ELF-1 (cell line): ENCODE measurements at regions not wholly inside any gene's neighbourhood (a gene's known extent, or its start where the extent isn't known, plus 50 kb on each side); places are given as distances from the start of the nearest gene placed in this dataset.

Source experiments
- DNase-seq: peaks from one replicate; pipeline ENCODE4 v3.0.0-alpha.2; 2016; ENCODE audit warnings: low read depth, low spot score

GRCh38 chr13:40143106-40143505 is 487.6 kb downstream of the COG6 start:
- DNase-seq = no peak

GRCh38 chr13:40143559-40143958 is 488.1 kb downstream of the COG6 start:
- DNase-seq = no peak

GRCh38 chr13:40145139-40145538 is 489.7 kb downstream of the COG6 start:
- DNase-seq = no peak

GRCh38 chr13:40146063-40146462 is 490.6 kb downstream of the COG6 start:
- DNase-seq = peak; percentile 40

- DNase-seq = peak; percentile 22
Observed at GRCh38 chr13:40146611-40147117, 491.2 kb downstream of the COG6 start.

- no peak for DNase-seq
Observed at GRCh38 chr13:40148101-40148500, 492.6 kb downstream of the COG6 start.

- DNase-seq = no peak
Observed at GRCh38 chr13:40148742-40149141, 493.3 kb downstream of the COG6 start.

GRCh38 chr13:40149611-40150274 is 494.3 kb downstream of the COG6 start:
- no peak for DNase-seq

- no peak for DNase-seq
Observed at GRCh38 chr13:40151673-40152072, 496.2 kb downstream of the COG6 start.

GRCh38 chr13:40152145-40152544 is 496.7 kb downstream of the COG6 start:
- DNase-seq = no peak

- DNase-seq = no peak
Observed at GRCh38 chr13:40152922-40153321, 497.5 kb downstream of the COG6 start.

GRCh38 chr13:40153516-40153915 is 498.1 kb downstream of the COG6 start:
- DNase-seq = no peak

GRCh38 chr13:40155201-40155600 is 499.7 kb downstream of the COG6 start:
- DNase-seq = no peak

GRCh38 chr13:40158218-40158617 is 502.8 kb downstream of the COG6 start:
- DNase-seq = peak; percentile 38

GRCh38 chr13:40158757-40159156 is 503.3 kb downstream of the COG6 start:
- no peak for DNase-seq

- DNase-seq = no peak
Observed at GRCh38 chr13:40159736-40160135, 504.3 kb downstream of the COG6 start.

- no peak for DNase-seq
Observed at GRCh38 chr13:40160618-40161350, 505.3 kb downstream of the COG6 start.

- no peak for DNase-seq
Observed at GRCh38 chr13:40161351-40161810, 505.1 kb downstream of the FOXO1 start.

- DNase-seq = no peak
Observed at GRCh38 chr13:40161931-40162330, 504.5 kb downstream of the FOXO1 start.

GRCh38 chr13:40163066-40164000 is 503.1 kb downstream of the FOXO1 start:
- DNase-seq = no peak

GRCh38 chr13:40164133-40164532 is 502.3 kb downstream of the FOXO1 start:
- no peak for DNase-seq
